ENCODE measurements at regions not wholly inside any gene's neighbourhood (a gene's known extent, or its start where the extent isn't known, plus 50 kb on each side); places are given as distances from the start of the nearest gene placed in this dataset.

DNA sequence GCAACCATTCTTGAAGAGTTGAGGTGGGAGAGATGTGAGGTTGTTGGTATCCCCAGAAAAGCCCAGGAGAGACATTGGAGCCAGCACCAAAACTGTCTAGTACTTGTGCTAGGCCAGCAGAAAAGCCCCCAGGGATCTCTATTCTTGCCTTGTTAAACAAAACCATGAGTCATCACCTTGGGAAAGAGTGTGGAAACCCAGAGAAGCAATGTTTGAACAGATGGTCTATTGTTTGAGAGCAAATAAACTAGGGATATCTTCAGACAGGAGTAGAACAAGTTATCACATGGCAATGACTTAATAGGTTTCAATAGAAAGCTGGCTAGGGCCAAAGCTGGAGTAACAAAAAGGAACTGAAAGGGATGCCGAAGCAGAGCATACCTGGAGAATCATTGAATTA lies 195.7 kb upstream of the CASK start:
- TF ChIP-seq, protein P1, sequence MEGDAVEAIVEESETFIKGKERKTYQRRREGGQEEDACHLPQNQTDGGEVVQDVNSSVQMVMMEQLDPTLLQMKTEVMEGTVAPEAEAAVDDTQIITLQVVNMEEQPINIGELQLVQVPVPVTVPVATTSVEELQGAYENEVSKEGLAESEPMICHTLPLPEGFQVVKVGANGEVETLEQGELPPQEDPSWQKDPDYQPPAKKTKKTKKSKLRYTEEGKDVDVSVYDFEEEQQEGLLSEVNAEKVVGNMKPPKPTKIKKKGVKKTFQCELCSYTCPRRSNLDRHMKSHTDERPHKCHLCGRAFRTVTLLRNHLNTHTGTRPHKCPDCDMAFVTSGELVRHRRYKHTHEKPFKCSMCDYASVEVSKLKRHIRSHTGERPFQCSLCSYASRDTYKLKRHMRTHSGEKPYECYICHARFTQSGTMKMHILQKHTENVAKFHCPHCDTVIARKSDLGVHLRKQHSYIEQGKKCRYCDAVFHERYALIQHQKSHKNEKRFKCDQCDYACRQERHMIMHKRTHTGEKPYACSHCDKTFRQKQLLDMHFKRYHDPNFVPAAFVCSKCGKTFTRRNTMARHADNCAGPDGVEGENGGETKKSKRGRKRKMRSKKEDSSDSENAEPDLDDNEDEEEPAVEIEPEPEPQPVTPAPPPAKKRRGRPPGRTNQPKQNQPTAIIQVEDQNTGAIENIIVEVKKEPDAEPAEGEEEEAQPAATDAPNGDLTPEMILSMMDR (IDR thresholded peaks at IDR 0.05), result no peak
- TF ChIP-seq POLR2AphosphoS5 (IDR thresholded peaks at IDR 0.05; ENCODE audit: low read depth, low read length), result no peak
- TF ChIP-seq, protein P2, sequence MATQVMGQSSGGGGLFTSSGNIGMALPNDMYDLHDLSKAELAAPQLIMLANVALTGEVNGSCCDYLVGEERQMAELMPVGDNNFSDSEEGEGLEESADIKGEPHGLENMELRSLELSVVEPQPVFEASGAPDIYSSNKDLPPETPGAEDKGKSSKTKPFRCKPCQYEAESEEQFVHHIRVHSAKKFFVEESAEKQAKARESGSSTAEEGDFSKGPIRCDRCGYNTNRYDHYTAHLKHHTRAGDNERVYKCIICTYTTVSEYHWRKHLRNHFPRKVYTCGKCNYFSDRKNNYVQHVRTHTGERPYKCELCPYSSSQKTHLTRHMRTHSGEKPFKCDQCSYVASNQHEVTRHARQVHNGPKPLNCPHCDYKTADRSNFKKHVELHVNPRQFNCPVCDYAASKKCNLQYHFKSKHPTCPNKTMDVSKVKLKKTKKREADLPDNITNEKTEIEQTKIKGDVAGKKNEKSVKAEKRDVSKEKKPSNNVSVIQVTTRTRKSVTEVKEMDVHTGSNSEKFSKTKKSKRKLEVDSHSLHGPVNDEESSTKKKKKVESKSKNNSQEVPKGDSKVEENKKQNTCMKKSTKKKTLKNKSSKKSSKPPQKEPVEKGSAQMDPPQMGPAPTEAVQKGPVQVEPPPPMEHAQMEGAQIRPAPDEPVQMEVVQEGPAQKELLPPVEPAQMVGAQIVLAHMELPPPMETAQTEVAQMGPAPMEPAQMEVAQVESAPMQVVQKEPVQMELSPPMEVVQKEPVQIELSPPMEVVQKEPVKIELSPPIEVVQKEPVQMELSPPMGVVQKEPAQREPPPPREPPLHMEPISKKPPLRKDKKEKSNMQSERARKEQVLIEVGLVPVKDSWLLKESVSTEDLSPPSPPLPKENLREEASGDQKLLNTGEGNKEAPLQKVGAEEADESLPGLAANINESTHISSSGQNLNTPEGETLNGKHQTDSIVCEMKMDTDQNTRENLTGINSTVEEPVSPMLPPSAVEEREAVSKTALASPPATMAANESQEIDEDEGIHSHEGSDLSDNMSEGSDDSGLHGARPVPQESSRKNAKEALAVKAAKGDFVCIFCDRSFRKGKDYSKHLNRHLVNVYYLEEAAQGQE (IDR thresholded peaks at IDR 0.05; ENCODE audit: insufficient read depth in 1 of 2, low read depth in 2 of 2, low read length in 1 of 2), result no peak
- no peak for TF ChIP-seq SIN3A (IDR thresholded peaks at IDR 0.05; ENCODE audit: borderline replicate concordance, insufficient read depth, low read depth, low read length)

Data from Panc1 (cell line).